ENCODE measurements at regions not wholly inside any gene's neighbourhood (a gene's known extent, or its start where the extent isn't known, plus 50 kb on each side); places are given as distances from the start of the nearest gene placed in this dataset.
"Not testable (repeated sequence)": the region's sequence is repeated elsewhere in the genome, so short reads cannot be mapped to it uniquely, and the experiment has no call there.

- H3K36me3 ChIP-seq (ENCODE audit: insufficient read depth, low read length); H3K27ac ChIP-seq (ENCODE audit: low read depth, low read length); H3K79me2 ChIP-seq (ENCODE audit: control insufficient read depth, insufficient read depth, low read length, unreplicated experiment); H3K4me1 ChIP-seq (ENCODE audit: control insufficient read depth, insufficient read depth, low read length, unreplicated experiment); H2AFZ ChIP-seq (ENCODE audit: low read length, unreplicated experiment); H3K4me3 ChIP-seq (ENCODE audit: low read depth, low read length); H3K27me3 ChIP-seq (ENCODE audit: insufficient read depth, low read length): not testable (repeated sequence)
Observed at GRCh38 chr9:62909447-62909846, 1719.6 kb downstream of the SPATA31A7 start.

GRCh38 chr9:62912278-62912677 lies 1722.4 kb downstream of the SPATA31A7 start:
- not testable (repeated sequence) for H3K4me3 ChIP-seq (ENCODE audit: low read depth, low read length); H3K79me2 ChIP-seq (ENCODE audit: control insufficient read depth, insufficient read depth, low read length, unreplicated experiment); H3K4me1 ChIP-seq (ENCODE audit: control insufficient read depth, insufficient read depth, low read length, unreplicated experiment); H3K36me3 ChIP-seq (ENCODE audit: insufficient read depth, low read length); H3K27me3 ChIP-seq (ENCODE audit: insufficient read depth, low read length); H2AFZ ChIP-seq (ENCODE audit: low read length, unreplicated experiment); H3K27ac ChIP-seq (ENCODE audit: low read depth, low read length)

- H2AFZ ChIP-seq (ENCODE audit: low read length, unreplicated experiment); H3K4me1 ChIP-seq (ENCODE audit: control insufficient read depth, insufficient read depth, low read length, unreplicated experiment); H3K4me3 ChIP-seq (ENCODE audit: low read depth, low read length); H3K27ac ChIP-seq (ENCODE audit: low read depth, low read length); H3K27me3 ChIP-seq (ENCODE audit: insufficient read depth, low read length); H3K79me2 ChIP-seq (ENCODE audit: control insufficient read depth, insufficient read depth, low read length, unreplicated experiment); H3K36me3 ChIP-seq (ENCODE audit: insufficient read depth, low read length): not testable (repeated sequence)
Observed at GRCh38 chr9:62915168-62915567, 1725.3 kb downstream of the SPATA31A7 start.

GRCh38 chr9:62915661-62916060 lies 1725.8 kb downstream of the SPATA31A7 start:
- not testable (repeated sequence) for H3K4me1 ChIP-seq (ENCODE audit: control insufficient read depth, insufficient read depth, low read length, unreplicated experiment); H3K27ac ChIP-seq (ENCODE audit: low read depth, low read length); H3K79me2 ChIP-seq (ENCODE audit: control insufficient read depth, insufficient read depth, low read length, unreplicated experiment); H3K27me3 ChIP-seq (ENCODE audit: insufficient read depth, low read length); H3K36me3 ChIP-seq (ENCODE audit: insufficient read depth, low read length); H2AFZ ChIP-seq (ENCODE audit: low read length, unreplicated experiment); H3K4me3 ChIP-seq (ENCODE audit: low read depth, low read length)

- H2AFZ ChIP-seq (ENCODE audit: low read length, unreplicated experiment); H3K27ac ChIP-seq (ENCODE audit: low read depth, low read length); H3K4me3 ChIP-seq (ENCODE audit: low read depth, low read length); H3K79me2 ChIP-seq (ENCODE audit: control insufficient read depth, insufficient read depth, low read length, unreplicated experiment); H3K27me3 ChIP-seq (ENCODE audit: insufficient read depth, low read length); H3K4me1 ChIP-seq (ENCODE audit: control insufficient read depth, insufficient read depth, low read length, unreplicated experiment); H3K36me3 ChIP-seq (ENCODE audit: insufficient read depth, low read length): not testable (repeated sequence)
Observed at GRCh38 chr9:62918648-62919385, 1729.0 kb downstream of the SPATA31A7 start.

DNA sequence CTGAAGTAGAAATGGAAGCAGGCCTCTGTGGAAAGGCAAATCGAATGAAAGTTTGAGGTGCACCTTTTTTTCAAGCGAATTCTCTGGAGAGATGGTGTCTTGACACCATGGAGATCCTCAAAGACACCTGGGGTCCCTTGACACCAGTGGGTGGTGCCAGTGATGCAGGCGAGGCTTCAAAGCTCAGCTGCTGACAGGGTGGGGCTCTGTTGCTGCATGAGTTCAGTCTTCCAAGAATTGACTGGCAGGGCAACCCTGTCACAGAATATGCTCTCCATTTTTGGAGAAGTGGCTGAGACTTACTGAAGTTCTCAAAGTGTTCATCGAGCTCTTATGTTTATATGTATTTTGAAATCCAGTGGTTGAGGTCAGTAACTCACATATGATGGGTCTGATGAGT lies 1741.6 kb downstream of the SPATA31A7 start:
- H3K4me1 ChIP-seq (ENCODE audit: control insufficient read depth, insufficient read depth, low read length, unreplicated experiment); H2AFZ ChIP-seq (ENCODE audit: low read length, unreplicated experiment); H3K27ac ChIP-seq (ENCODE audit: low read depth, low read length); H3K4me3 ChIP-seq (ENCODE audit: low read depth, low read length); H3K27me3 ChIP-seq (ENCODE audit: insufficient read depth, low read length); H3K36me3 ChIP-seq (ENCODE audit: insufficient read depth, low read length); H3K79me2 ChIP-seq (ENCODE audit: control insufficient read depth, insufficient read depth, low read length, unreplicated experiment): not testable (repeated sequence)

GRCh38 chr9:62952840-62953239 lies 1763.0 kb downstream of the SPATA31A7 start:
- not testable (repeated sequence) for H3K36me3 ChIP-seq (ENCODE audit: insufficient read depth, low read length); H3K79me2 ChIP-seq (ENCODE audit: control insufficient read depth, insufficient read depth, low read length, unreplicated experiment); H3K4me1 ChIP-seq (ENCODE audit: control insufficient read depth, insufficient read depth, low read length, unreplicated experiment); H3K27me3 ChIP-seq (ENCODE audit: insufficient read depth, low read length); H2AFZ ChIP-seq (ENCODE audit: low read length, unreplicated experiment); H3K27ac ChIP-seq (ENCODE audit: low read depth, low read length); H3K4me3 ChIP-seq (ENCODE audit: low read depth, low read length)
